Liver (tissue), 3 donors: ENCODE measurements at regions not wholly inside any gene's neighbourhood (a gene's known extent, or its start where the extent isn't known, plus 50 kb on each side); places are given as distances from the start of the nearest gene placed in this dataset.

Experiments
- CTCF ChIP-seq: fragments of 150-350 bp; IDR thresholded peaks from 2 replicates; pipeline ENCODE4 v1.5.1; 2017; ENCODE audit warnings: improper control_type of control experiment, low read depth, low read length; ENCODE audit not compliant: missing input control
- EGR1 ChIP-seq, 2 donors: IDR thresholded peaks; 2 replicates each; pipeline ENCODE4 v1.6.1; 2016 to 2018; ENCODE audit warnings: antibody characterized with exemption in 2 of 2, low read depth in 2 of 2
- FOXA1 ChIP-seq: IDR thresholded peaks from 2 replicates; pipeline ENCODE4 v1.6.1; 2016; ENCODE audit warnings: antibody characterized with exemption
- GABPA ChIP-seq, 2 donors: IDR thresholded peaks in 1 of 2; conservative IDR thresholded peaks in 1 of 2; 2 replicates each; pipeline ENCODE4 v1.6.1; 2016; ENCODE audit warnings: antibody characterized with exemption in 2 of 2, mild to moderate bottlenecking in 1 of 2, moderate library complexity in 1 of 2
- JUND ChIP-seq, 2 donors: IDR thresholded peaks; 2 replicates each; pipeline ENCODE4 v1.6.1; 2016; ENCODE audit warnings: antibody characterized with exemption in 2 of 2
- MAX ChIP-seq: IDR thresholded peaks from 2 replicates; pipeline ENCODE4 v1.6.1; 2016; ENCODE audit warnings: antibody characterized with exemption
- RAD21 ChIP-seq, 2 donors: IDR thresholded peaks; 2 replicates each; pipeline ENCODE4 v1.6.1; 2016; ENCODE audit warnings: antibody characterized with exemption in 2 of 2, mild to moderate bottlenecking in 2 of 2
- REST ChIP-seq: IDR thresholded peaks from 2 replicates; pipeline ENCODE4 v1.6.1; 2016; ENCODE audit warnings: antibody characterized with exemption, mild to moderate bottlenecking
- SP1 ChIP-seq: IDR thresholded peaks from 2 replicates; pipeline ENCODE4 v1.6.1; 2018; ENCODE audit warnings: antibody characterized with exemption, mild to moderate bottlenecking
- TAF1 ChIP-seq: conservative IDR thresholded peaks from 2 replicates; pipeline ENCODE4 v1.6.1; 2016; ENCODE audit warnings: antibody characterized with exemption, mild to moderate bottlenecking
- YY1 ChIP-seq: IDR thresholded peaks from 2 replicates; pipeline ENCODE4 v1.6.1; 2016; ENCODE audit warnings: antibody characterized with exemption, mild to moderate bottlenecking
- TF ChIP-seq, protein P1 (sequence below): IDR thresholded peaks from 2 replicates; pipeline ENCODE4 v1.6.1; 2016; ENCODE audit warnings: antibody characterized with exemption
- donor health status: healthy.
- donor health status: healthy.

DNA sequence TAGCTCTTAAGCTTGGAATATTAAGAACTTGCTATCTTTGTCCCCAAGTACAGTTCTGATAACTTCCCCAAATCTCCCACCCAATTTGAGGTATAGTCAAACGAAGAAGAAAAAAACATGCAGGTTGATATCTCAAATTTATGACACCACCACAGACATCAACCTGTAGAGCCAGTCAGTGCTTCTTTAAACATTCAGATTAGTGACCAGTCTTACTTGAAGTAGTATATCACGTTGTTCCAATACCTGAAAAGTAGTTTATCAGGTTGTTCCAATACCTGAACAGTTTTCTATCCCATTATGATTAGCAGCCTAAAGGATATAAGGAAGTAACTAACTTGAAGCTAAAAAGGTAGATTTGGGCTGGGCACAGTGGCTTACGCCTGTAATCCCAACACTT lies 85.3 kb downstream of the ALDH8A1 start:
- TF ChIP-seq CTCF (no peak), SP1 (no peak), JUND (IDR thresholded peaks at IDR 0.05) (no peak), YY1 (no peak), GABPA (IDR thresholded peaks at IDR 0.05 in 1 of 2, conservative IDR thresholded peaks at IDR 0.05 in 1 of 2) (no peak), MAX (no peak), FOXA1 (no peak), EGR1 (IDR thresholded peaks at IDR 0.05; ENCODE audit: low read depth in 2 of 2) (no peak), REST (no peak), TAF1 (no peak), RAD21 (IDR thresholded peaks at IDR 0.05) (no peak)
- TF ChIP-seq, protein P1, sequence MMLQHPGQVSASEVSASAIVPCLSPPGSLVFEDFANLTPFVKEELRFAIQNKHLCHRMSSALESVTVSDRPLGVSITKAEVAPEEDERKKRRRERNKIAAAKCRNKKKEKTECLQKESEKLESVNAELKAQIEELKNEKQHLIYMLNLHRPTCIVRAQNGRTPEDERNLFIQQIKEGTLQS: no peak
